HG03135 (cell line): ENCODE measurements at regions not wholly inside any gene's neighbourhood (a gene's known extent, or its start where the extent isn't known, plus 50 kb on each side); places are given as distances from the start of the nearest gene placed in this dataset.

Experiments used
- ATAC-seq: cut with Tn5 transposase; IDR thresholded peaks from one replicate; pipeline ENCODE4 v1.9.1; 2021; ENCODE audit warnings: mild to moderate bottlenecking, moderate library complexity; ENCODE audit not compliant: unreplicated experiment

DNA sequence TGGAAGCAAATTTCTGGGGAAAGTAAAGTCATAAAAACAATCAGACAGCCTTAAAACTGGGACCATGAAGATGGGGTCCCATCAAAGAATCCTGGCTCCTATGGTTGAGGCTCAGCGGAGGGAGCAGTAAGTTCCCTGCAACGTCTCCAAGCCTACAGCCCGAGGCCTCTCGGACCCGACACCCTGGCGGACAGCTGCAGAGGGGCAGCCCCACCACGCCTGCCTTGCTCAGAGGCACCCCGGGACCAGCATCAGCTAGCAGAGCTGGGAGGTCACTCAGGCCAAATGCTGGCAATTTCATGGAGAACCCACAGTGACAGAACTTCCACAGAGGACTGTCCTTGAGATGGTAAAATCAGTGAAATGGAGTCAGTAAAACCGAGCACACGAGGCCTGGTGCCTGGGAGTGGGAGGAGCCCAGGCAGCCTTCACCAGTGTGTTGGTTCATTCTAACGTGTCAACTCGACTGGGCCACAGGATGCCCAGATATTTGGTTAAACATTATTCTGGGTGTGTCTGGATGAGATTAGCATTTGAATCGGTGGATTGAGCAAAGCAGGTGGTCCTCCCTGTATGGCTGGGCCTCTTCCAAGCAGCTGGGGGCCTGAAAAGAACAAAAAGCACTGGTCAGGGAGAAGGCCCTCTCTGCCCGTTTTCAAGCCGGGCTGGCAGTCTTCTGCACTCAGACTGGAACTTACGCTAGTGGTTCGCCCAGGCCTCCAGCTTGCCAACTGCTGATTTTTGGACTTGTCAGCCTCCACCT is 96.2 kb upstream of the INSIG1 start:
- no peak for ATAC-seq

DNA sequence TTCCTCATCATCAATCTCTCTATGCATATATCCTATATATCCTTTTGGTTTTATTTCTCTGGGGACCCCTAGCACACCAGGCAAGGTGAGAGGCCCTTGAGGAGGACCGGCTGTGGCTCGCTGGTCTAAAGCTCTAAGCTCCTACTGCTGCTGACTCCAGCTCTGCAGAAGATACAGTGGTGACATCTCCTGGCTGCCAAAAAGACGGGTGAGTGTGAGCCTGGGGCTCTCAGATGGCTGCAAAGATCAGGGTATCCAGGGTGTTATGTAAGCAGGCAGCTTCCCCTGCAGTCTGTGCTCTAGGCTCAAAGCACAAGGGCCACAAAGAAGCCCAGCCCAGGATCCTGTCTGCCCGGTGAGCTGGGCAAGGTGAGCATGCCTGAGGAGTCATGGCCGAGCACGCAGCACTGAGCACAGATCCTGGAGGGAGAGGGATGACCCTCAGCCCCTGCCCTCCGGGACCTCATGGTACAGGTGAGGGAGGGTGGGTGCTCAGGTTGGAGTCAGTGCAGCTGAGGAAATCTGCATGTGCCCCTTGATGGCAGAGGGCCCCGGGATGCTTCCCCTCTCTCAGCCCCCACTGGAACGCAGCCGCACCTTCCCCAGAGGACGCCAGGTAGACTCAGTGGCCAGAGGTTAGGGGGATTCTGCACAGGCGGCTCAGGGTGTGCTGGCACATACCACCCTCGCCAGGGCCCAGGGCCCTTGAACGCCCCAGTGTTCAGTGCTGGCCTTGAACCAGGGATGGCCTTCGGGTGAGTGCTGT is 95.4 kb upstream of the INSIG1 start:
- ATAC-seq = no peak

DNA sequence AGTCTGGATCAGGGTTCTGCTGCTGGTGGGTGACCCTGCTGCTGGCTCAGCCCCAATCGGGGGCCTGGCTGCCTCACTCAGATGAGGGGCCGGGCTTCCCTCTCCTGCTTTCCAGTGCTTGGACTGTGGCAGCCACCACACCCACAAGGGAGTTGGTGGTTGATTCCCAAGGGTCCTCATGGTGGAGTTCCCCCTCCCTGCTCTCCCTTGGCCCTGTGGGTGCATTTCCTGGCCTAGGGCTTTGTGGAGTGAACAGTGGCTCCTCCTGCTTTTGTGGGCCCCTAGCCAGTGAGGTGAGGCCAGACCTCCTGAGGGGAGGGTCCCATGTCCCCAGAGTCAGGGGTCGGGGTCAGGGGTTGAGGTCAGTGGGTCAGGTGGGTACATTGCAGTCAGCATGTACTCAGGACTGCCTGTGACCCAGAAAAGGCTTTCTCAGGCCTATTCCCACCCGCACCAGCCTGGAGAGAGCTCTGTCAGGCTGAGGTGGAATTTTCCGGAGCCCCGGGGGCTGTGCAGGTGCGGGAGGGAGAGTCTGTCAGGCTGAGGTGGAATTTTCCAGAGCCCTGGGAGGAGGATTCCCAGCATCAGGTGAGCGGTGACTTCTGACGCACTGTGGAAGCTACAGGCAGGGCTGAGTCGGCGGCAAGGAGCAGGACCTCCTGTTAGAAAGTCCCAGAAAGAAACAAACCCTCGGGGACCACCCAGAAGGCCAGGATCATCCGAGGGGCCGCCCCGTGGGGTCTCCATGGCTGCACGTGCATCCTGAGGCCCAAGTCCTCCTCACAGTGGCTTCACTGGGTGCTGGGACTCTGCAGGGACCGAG is 94.4 kb upstream of the INSIG1 start:
- no peak for ATAC-seq

- ATAC-seq = no peak
Measured at GRCh38 chr7:155203882-155204691, 93.6 kb upstream of the INSIG1 start.

DNA sequence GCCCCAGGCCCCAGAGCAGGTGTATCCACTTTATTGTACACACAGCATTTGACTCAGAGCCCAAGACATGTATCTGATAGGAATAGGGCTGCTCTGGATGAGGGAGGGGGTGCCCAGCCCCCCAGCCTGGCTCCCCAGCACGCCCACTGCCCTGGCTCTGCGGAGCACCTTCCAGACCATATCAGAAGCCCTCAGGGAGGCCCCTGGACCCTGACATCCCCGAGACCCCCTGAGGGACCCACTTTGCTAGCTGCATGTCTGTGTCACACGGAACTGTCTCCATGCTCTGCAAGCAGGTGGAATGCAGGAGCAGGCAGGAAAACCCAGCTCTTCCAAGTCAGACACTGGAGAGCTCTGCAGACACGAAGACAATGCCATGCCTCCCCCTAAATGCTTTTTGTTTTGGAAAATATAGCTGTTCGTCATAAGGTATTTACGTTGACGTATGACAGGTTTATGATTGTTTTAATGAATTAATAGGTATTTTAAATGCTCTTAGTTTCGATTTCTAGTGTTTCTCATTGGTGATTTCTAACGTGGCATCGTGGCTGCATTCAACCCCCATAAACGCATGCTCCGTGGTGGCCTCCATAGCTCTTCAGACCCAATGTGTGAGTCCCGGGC is 92.8 kb upstream of the INSIG1 start:
- ATAC-seq = no peak

DNA sequence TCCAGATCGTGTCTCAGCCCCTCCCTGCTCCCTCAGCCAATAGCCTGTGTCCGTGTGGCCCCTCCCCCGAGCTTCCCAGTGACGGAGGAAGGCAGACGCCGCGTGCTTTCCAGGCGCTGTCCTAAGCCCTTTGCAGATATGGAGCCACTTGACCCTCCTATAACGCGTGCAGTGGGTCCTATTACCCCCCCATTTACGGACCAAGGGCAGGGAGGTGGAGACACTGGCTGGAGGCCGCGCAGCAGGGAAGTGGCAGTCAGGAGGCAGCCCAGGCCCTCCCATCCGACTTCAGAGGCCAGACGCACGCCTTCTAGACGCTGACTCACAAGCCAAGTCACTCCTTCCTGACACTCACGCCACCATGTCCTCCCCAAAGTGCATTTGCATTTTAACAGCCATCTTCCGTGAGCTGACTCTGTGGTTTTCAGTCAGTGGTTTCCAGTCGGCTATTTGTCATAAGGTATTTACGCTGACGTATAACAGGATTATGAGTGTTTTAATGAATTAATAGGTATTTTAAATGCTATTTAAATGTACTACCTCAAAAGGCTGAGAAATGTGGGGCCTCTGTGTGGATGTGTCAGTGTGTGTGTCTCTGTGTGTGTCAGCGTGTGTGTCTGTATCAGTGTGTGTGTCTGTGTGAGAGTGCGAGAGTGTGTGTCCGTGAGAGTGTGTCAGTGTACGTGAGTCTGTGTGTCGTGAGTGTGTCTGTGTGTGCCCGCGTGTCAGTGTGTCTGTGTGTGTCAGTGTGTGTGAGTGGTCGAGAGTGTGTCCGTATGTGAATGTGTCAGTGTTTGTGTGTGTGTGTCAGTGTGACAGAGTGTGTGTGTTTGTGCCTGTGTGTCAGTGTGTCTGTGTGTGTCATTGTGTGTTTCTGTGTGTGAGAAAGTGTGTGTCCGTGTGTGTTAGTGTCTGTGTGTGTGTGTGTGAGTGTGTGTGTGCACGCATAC is 92.0 kb upstream of the INSIG1 start:
- peak; percentile 88 for ATAC-seq

GRCh38 chr7:155206318-155207020 is 91.2 kb upstream of the INSIG1 start:
- ATAC-seq = no peak

GRCh38 chr7:155207326-155208002 is 90.2 kb upstream of the INSIG1 start:
- ATAC-seq = no peak

DNA sequence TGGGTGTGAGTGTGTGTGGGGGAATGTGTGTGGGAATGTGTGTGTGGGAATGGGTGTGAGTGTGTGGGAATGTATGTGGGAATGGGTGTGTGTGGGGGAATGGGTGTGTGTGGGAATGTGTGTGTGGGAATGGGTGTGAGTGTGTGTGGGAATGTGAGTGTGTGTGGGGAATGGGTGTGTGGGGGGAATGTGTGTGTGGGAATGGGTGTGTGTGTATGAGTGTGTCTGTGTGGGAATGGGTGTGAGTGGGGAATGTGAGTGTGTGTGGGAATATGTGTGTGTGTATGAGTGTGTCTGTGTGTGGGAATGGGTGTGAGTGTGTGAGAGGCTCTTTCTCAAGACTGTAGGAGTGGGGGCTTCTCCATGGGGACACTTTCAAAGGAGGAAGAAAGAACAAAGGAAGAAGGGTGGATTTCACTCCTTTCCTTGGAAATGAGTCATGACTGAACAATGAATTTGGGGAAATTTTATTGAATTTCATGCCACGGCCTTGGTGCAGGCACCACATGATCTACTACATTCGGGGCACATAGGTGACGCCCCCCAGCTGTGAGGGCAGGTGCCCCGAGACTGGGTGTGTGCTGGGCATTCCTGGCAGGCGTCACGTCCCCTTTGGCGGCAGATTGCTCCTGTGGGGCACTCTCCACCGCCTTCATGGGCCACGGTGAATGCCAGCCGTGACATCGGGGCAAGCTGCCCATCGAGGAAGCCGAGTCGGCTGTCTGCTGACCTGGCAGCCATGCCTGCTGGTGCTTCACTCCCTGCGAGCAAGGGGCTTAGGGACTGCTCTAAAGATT is 88.8 kb upstream of the INSIG1 start:
- no peak for ATAC-seq

DNA sequence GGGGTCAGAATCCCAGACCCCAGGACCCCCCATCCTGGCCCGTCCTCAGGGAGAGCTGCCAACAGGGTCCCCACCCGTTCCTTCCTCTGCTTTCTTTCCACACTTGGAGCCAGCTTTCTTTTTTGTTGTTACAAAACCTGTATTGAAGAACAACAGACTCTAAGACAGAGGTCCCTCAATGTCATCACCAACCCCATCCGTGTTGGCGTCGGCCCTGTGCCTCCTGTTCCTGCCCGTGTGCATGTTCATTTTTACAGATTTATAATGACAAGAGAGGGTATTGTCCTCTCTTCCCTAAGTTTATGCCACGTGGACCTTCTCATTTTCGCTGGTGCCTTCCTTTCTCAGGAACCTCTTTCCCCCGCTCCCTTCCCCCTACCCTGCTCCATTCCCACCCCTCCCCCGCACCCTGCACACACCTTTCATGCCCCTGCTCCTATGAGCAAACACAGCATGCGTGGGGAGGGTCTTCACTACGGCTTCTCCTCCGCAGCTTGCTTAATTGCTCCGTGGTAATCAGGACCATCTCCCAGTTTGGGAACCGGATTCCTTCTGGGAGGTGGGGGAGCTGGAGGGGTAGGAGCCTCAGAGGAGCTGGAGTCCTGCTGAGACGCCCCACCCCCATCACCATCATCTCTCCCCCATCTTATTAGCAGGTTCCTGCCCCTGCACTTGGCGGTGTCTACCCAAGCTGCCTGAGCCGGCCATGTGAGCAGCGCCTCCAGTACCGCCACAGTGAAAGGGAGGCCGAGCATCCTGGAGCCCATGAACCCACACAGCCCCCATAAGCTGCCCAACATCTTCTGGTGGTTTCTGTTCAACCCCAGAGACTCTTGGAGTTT is 88.0 kb upstream of the INSIG1 start:
- no peak for ATAC-seq

DNA sequence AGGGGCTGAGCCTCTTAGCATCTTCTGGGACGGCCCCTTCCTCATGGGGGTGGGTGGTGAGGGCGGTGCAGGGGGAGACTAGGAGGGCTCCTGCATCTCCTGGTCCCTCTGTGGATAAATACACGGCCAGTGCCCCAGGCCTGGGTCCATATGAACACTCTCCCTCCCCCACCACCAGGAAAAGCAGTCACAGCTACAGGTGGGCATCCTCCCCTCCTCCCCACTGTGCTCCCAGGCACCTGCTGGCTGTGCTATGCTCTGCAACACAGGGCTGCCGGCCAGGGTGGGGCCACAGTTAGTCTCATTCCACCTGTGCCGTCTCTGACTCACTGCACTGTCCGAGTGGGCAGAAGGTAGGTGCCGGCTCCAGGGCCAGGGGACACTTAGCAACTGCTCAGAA is 87.3 kb upstream of the INSIG1 start:
- ATAC-seq = no peak

- ATAC-seq = no peak
Measured at GRCh38 chr7:155211173-155211572, 86.5 kb upstream of the INSIG1 start.

GRCh38 chr7:155211761-155212160 is 85.9 kb upstream of the INSIG1 start:
- no peak for ATAC-seq

GRCh38 chr7:155212301-155213015 is 85.2 kb upstream of the INSIG1 start:
- no peak for ATAC-seq

DNA sequence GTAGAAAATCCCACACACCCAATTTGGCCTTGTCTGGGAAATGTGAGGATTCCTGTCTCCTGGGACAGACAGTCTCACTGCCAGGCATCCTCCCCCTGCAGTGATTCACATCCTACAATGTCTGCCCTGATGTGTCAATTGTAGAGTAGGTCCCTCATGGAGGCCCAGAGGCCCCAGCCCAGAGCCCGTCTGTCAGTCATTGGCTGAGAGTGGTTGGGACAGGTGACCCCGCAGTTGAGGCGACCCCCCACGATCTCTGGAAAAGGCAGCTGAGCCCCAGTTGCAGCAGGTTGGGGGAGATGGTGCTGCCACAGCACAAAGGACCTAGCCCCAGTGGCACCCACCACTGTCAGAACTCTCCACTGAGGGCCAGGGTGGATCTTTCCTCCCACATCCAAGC is 84.3 kb upstream of the INSIG1 start:
- ATAC-seq = no peak
